CD4-positive, alpha-beta T cell treated with Interleukin-15 for 4 hours (primary cell): ENCODE measurements at regions not wholly inside any gene's neighbourhood (a gene's known extent, or its start where the extent isn't known, plus 50 kb on each side); places are given as distances from the start of the nearest gene placed in this dataset.
"Not testable (repeated sequence)": the region's sequence is repeated elsewhere in the genome, so short reads cannot be mapped to it uniquely, and the experiment has no call there.

Source experiments
- DNase-seq: peaks from one replicate; pipeline ENCODE4 v3.0.0-alpha.2; 2020; ENCODE audit warnings: low spot score

DNA sequence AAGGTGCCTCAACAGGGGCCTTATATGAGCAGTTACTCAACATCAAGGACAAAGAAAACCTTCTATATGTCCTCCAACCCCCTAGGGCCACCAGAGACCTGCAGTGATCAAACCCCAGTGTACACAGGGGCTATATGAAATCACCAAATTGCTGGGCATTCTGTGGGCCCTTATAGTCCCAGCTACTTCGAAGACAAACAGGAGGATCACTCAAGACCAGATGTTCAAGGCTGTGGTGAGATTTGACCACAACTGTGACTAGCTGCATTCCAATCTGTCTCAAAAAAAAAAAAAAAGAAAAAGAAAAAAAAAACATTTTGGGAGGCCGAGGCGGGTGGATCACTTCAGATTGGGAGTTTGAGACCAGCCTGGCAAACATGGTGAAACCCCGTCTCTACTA, 51.0 kb upstream of the PRB2 start:
- DNase-seq, result no peak

GRCh38 chr12:11457996-11458645, 62.8 kb upstream of the PRB2 start:
- DNase-seq, result no peak

GRCh38 chr12:11460343-11461023, 65.1 kb upstream of the PRB2 start:
- DNase-seq, result no peak

GRCh38 chr12:11461433-11461832, 66.1 kb upstream of the PRB2 start:
- DNase-seq, result no peak

- DNase-seq, result no peak
Observed at GRCh38 chr12:11477110-11477509, 81.7 kb upstream of the PRB2 start.

DNA sequence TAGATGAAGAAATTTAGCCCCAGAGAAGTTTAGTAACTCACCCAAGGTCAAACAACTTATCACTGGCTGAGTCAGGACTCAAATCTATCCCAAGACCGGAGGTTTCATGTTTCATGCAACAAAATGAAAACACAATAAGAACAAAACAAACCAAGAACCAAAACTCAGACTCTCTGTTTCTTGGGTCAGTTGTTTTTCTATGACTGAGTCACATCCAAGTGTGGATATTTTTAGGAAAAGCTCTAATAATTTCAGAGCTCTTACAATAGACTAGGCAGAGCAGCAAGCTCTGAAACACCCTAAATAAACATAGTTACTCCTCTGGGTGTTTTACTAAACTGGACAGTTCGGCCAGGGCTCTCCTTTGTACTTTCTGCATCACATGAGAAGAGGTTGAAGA, 87.6 kb upstream of the PRB2 start:
- DNase-seq, result no peak

DNA sequence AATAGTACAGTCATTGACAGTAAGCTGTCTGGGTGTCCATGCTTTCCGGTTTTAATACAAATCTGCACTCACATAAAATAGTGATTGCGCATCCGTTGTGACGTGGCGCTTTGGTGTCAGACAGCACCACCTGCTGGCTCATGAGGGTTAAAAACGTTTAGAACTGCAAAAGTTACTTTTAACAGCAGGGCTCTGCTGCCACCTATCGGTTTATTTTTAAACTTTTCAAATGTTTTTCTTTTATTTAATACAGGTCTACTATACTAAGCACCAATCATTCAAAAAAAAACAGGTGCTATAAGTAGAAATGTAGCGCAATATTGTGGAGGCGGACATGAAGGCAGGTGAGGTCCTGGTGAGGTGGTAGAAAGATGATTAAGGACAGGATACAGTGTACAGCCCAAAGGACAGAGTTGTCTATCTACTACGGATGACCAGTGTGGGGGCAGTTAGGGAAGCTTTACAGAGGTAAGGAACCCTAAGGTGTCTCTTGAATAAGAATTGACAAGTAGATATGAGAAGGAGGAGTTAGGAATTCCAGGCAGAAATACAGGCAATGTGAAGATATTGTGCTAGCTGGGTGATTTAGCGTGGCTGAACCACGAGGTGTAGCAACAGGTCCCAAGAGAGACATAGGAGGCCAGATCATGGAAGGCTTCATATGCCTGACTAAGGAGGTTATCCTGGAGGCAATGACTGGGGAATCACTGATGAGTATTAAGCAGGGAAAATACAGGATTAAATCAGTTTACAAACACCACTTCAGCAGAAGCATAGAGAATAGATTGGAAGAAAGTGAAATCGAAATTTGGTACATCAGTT, 91.5 kb upstream of the PRB2 start:
- DNase-seq, result peak; percentile 85

DNA sequence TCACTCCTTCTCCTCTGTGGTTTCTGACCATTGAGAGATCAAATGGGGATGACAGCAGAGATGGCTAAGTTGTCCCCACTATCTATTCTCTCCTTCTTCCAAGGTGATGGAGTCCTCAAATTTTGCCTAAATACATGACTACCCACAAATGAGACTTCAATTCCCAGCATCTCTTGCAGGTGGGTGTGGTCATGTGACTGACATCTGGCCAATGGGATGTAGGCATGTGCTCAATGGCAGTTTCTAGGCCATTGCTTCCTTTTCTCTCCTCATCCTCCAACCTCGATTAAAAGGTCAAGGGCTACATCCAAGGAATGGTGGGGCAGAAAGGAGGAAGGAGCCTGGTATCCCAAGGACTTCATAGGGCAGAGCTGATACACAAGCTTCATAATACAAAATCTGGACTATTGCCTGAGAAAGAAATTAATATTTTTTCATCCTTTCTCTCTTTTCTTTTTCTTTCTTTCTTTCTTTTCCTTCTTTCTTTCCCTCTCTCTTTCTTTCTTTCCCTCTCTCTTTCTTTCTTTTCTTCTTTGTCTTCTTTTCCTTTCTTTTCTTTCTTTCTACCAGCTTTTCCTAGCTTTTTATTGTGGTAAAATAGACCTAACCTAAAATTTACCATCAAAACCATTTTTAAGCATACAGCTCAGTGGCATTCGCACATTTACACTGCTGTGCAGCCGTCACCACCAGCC, 100.9 kb upstream of the PRB2 start:
- DNase-seq, result no peak

DNA sequence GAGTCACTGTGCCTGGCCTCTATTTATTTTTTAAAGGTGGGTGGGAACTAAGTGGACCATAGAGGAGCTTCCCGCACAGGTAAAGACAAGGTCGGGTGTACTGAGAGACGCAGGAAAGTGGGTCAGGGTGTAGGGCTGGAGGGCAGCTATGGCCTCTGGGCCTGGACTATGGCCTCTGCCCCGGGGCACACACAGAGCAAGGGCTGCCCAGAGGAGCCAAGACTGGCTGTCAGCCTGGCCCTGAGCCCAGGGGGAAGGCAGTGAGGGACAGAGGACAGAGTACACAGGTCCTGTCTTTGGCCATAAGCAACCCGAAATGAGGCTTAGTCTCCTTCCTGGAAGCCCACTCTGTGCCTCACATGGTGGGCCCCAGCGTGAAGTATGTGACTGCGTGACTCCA, 102.1 kb upstream of the PRB2 start:
- DNase-seq, result no peak

DNA sequence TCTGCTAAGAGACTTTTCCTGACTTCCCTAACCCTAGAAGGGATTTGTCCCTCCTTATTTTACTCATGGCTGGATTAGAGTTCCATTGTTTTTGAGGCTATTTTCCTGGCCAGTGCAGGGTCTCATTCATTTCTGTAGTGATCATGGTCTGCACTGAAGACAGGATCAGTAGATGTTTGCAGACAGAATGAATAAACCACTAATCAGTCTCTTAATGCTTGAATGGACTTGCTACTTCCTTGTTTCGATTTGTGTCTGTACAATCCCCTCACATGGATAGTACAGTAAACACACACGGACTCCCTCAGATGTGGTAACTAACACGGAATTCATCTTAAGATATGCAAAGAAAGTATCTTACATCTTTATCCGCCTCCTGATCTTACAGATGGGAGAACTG, 102.6 kb upstream of the PRB2 start:
- DNase-seq, result no peak

- not testable (repeated sequence) for DNase-seq
Observed at GRCh38 chr12:11498574-11498973, 103.2 kb upstream of the PRB2 start.

DNA sequence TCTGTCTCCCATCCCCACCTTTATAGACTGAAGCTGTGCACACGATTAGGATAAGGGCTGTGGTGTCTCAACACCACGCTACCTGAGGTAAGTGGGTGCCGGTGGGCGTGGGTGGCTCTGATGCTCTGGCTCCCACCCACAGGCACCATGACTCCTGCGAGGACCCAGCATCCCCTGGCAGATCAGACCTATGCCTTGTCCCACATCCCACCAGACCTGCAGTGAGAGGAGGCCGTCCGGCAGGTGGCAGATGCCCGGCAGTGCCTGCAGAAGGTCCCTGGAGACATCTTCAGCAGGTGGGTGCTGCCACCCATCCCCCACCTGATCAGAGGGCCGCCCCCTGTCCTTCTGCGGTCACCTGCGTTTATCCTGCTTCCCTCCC, 104.4 kb upstream of the PRB2 start:
- DNase-seq, result no peak

DNA sequence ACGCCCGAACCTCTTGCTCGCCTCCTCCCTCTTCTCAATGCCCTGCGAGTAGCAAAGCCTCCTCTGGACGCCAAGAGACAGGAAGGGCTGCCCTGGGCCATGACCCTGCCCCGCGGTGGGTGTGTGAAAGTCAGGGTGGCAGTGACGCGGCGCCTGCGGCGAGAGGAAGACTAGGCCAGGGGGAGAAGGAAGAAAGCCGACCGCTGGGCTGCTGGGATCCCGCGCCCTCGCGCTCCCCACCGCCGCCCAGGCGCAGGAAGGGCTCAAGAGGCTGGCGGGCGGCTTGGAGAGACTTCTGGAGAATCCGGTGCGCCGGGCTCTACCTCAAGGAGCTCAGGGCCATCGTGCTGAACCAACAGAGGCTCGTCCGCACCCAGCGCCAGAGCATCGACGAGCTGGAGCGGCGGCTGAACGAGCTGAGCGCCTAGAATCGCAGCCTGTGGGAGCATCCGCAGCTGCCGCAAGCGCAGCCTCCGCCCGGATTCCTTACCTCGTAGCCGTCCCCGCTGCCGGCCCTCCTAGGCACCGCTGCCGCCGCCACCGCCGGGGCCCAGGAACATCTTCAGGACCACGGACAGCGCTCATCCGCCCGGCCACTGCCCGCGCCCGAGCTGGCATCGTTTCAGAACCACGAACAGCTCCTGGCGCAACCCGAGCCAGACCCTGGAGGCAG, 105.0 kb upstream of the PRB2 start:
- DNase-seq, result peak; percentile 62

DNA sequence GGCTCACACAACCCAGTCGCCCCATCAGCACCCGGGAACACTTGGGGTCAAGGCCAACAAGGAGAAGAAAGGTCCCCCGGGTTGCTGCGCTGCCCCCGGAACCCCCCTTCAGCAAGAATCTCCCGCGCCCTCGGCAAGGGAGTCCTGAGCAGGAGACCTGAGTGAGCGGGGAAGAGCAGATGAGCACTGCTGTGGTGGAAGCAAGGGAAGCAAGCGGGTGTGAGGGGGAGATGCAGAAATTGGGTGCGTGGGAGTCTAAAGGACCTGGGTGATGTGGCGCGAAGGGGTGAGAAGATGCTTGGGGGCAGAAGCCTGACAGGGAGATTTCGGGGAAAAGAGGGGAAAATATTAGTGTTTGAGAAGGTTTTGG, 105.5 kb upstream of the PRB2 start:
- DNase-seq, result no peak

GRCh38 chr12:11508699-11509098, 113.3 kb upstream of the PRB2 start:
- DNase-seq, result no peak

- no peak for DNase-seq
Observed at GRCh38 chr12:11509326-11509725, 114.0 kb upstream of the PRB2 start.

- DNase-seq, result no peak
Observed at GRCh38 chr12:11510671-11511070, 115.3 kb upstream of the PRB2 start.

DNA sequence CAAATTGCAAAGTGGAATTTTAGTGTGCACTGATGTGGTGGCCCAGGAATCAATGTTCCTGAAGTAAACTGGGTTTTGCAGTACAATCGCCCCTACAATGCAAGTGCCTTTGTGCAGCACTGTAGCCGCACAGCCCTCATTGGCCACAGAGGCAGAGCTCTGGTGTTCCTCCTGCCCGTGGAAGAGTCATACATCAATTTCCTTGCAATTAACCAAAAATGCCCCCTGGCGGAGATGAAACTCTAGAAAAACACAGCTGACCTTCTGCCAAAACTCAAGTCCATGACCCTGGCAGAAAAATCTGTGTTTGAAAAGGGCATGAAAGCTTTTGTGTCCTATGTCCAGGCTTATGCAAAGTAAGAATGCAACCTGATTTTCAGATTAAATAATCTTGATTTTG, 117.9 kb upstream of the PRB2 start:
- no peak for DNase-seq

DNA sequence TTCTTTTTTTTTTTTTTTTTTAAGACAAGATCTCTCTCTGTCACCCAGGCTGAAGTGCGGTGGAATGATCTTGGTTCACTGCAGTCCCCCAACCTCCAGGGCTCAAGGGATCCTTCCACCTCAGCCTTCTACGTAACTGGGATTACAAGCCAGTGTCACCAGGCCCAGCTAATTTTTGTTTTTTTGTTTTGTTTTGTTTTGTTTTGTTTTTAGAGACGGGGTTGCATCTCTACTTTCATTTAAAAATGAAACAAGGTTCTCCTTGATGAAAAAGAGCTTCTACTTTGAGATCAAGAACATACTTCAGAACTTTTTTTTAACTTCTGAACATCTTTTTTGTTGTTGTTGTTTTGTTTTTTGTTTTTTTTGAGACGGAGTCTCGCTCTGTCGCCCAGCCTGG, 121.7 kb upstream of the PRB2 start:
- DNase-seq, result no peak

DNA sequence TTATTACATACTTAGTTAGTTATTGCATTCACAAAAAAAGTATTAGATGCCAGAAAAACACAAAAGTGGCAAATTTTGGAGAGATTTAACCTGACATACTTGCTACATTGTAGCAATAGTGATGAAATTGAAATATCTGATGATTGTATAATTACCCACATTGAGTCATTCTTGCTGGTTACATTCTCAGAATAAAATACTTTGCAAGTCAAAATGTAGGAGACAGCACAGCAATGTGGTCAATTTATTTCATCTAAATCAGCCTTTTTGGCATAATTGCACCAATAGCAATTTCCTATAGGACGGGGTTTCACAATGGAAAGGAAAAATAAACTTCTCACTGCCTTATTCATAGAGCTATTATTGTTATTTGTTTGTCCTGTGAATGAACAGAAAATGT, 125.0 kb upstream of the ETV6 start:
- DNase-seq, result no peak

- no peak for DNase-seq
Observed at GRCh38 chr12:11534064-11534463, 115.4 kb upstream of the ETV6 start.

DNA sequence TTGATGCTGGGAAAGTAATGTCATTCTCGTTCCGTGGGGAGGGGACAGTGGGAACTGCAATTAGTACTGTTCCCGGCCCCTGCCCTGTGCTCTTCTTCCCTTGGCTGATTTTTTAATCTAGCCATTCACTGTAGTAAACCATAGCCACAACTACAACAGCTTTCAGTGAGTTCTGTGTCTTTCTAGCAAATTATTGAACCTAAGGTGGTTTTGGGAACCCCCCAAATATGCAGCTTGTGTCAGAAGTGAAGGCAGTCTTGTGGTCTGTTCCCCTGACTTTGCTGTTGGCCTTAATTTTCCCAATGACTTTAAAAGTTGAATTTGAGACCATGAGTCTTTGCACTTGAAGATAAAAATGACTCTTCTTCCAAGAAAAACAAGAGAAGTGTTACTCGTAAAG, 114.3 kb upstream of the ETV6 start:
- DNase-seq, result no peak
